Panc1 (cell line): ENCODE measurements at regions not wholly inside any gene's neighbourhood (a gene's known extent, or its start where the extent isn't known, plus 50 kb on each side); places are given as distances from the start of the nearest gene placed in this dataset.

ENCODE experiments used
- ATAC-seq: fragments of 200-7000 bp; cut with Tn5 transposase; 2 replicates; pipeline ENCODE4 v1.9.1; 2020; ENCODE audit warnings: mild to moderate bottlenecking, moderate library complexity
- BruUV-seq: library from RNA; stranded (reverse); fragments of 400-500 nt; replicated peaks from 2 replicates; lab custom pipeline; 2021; lab: Mats Ljungman, UMichigan
- CTCF ChIA-PET: fragments of 300-600 bp; sonication (Branson Sonifier 250); formaldehyde crosslinking; loops from one replicate; lab custom pipeline; 2022; ENCODE audit warnings: antibody characterized with exemption; lab: Charles Lee
- POLR2A ChIA-PET: fragments of 300-600 bp; sonication (Branson Sonifier 250); formaldehyde crosslinking; loops from one replicate; lab custom pipeline; 2022; ENCODE audit warnings: antibody characterized with exemption; lab: Charles Lee
- DNase-seq: peaks from one replicate; pipeline ENCODE4 v3.0.0-alpha.2; 2010; ENCODE audit warnings: low read depth, low spot score
- H3K27ac ChIP-seq: 2 replicates; pipeline ENCODE4 v1.5.1; 2011; ENCODE audit warnings: mild to moderate bottlenecking, low read length, inconsistent platforms
- H3K27me3 ChIP-seq: fragments of 200-500 bp; sonication (Bioruptor generic); 2 replicates; pipeline ENCODE4 v1.6.0; 2014; ENCODE audit warnings: low read length, inconsistent platforms; ENCODE audit not compliant: control insufficient read depth, insufficient read depth
- H3K36me3 ChIP-seq: fragments of 200-500 bp; sonication (Bioruptor generic); 2 replicates; pipeline ENCODE4 v1.5.1; 2014; ENCODE audit warnings: inconsistent platforms, mild to moderate bottlenecking, low read length, moderate library complexity; ENCODE audit not compliant: control insufficient read depth, insufficient read depth
- H3K4me1 ChIP-seq: 2 replicates; pipeline ENCODE4 v1.5.1; 2011; ENCODE audit warnings: inconsistent platforms, mild to moderate bottlenecking, low read length, moderate library complexity; ENCODE audit not compliant: control insufficient read depth, insufficient read depth
- H3K4me3 ChIP-seq, 2 experiments: 2 replicates each; pipeline ENCODE4 v1.5.1; 2011 to 2012; ENCODE audit warnings: low read depth in 2 of 2, low read length in 2 of 2, mild to moderate bottlenecking in 2 of 2, inconsistent platforms in 1 of 2, moderate library complexity in 1 of 2
- H3K9me3 ChIP-seq: fragments of 200-500 bp; sonication (Bioruptor generic); 2 replicates; pipeline ENCODE4 v1.5.1; 2014; ENCODE audit warnings: low read depth, mild to moderate bottlenecking, inconsistent platforms, low read length, moderate library complexity; ENCODE audit not compliant: control insufficient read depth, insufficient read depth
- CTCF ChIP-seq: fragments of 450-650 bp; IDR thresholded peaks from 2 replicates; pipeline ENCODE4 v1.5.1; 2017; ENCODE audit warnings: mild to moderate bottlenecking
- POLR2AphosphoS5 ChIP-seq: IDR thresholded peaks from 2 replicates; pipeline ENCODE4 v1.6.1; 2012; ENCODE audit warnings: mild to moderate bottlenecking, low read depth, low read length, moderate library complexity
- REST ChIP-seq, 2 experiments: IDR thresholded peaks; 2 replicates each; pipeline ENCODE4 v1.6.1; 2011 to 2012; ENCODE audit warnings: low read depth in 2 of 2, control low read depth in 1 of 2, low read length in 1 of 2, mild to moderate bottlenecking in 1 of 2, moderate library complexity in 1 of 2; ENCODE audit not compliant: insufficient read depth in 1 of 2
- SIN3A ChIP-seq: IDR thresholded peaks from 2 replicates; pipeline ENCODE4 v1.6.1; 2012; ENCODE audit warnings: low read depth, mild to moderate bottlenecking, low read length, moderate library complexity, borderline replicate concordance; ENCODE audit not compliant: insufficient read depth
- TCF7L2 ChIP-seq: IDR thresholded peaks from 2 replicates; pipeline ENCODE4 v1.6.1; 2011; ENCODE audit warnings: mild to moderate bottlenecking, low read depth, low read length, inconsistent platforms
- in situ Hi-C: cut with HindIII; loops from 2 replicates; pipeline ENCODE4 v1.10.0; 2016; ENCODE audit warnings: low sequenced_read_pairs, low pct_unique_long_range_greater_than_20kb
- intact Hi-C: fragments of 100-400 bp; cut with micrococcal nuclease; formaldehyde crosslinking; loops from one replicate; pipeline ENCODE4 v1.10.0; 2022; ENCODE audit not compliant: unreplicated experiment

GRCh38 chr18:4593459-4593858 is 138.4 kb upstream of the DLGAP1 start:
- Histone ChIP-seq H3K4me1 (no peaks in the 10 kb centered on the region), H3K4me3 (no peak overlapping the region), H3K27ac (no peak overlapping the region), H3K9me3 (no peaks in the 10 kb centered on the region; the same call in 1 of the 2 replicates), H3K36me3 (no peaks in the 10 kb centered on the region), H3K27me3 (no peaks in the 10 kb centered on the region)
- TF ChIP-seq SIN3A (no peak), POLR2AphosphoS5 (no peak), TCF7L2 (no peak), REST (IDR thresholded peaks at IDR 0.05; ENCODE audit: insufficient read depth in 1 of 2, low read depth in 2 of 2, low read length in 1 of 2) (no peak), CTCF (no peak)
- ChIA-PET CTCF (no interaction called here), POLR2A (no interaction called here)
- DNase-seq (no peak), ATAC-seq (no peak)
- intact Hi-C loops (no loop called here), in situ Hi-C loops (no loop called here)
- no TSS peak for BruUV-seq

GRCh38 chr18:4589056-4589800 is 134.1 kb upstream of the DLGAP1 start:
- POLR2A ChIA-PET = no interaction called here
- CTCF ChIA-PET = no interaction called here
- no peaks in the 10 kb centered on the region for H3K4me1 ChIP-seq
- intact Hi-C loops = no loop called here
- ATAC-seq (no peak), DNase-seq (no peak)
- BruUV-seq = no TSS peak
- no peaks in the 10 kb centered on the region for H3K27me3 ChIP-seq
- no peak overlapping the region for H3K4me3 ChIP-seq
- no peak overlapping the region for H3K27ac ChIP-seq
- TF ChIP-seq TCF7L2 = no peak
- TF ChIP-seq SIN3A = no peak
- TF ChIP-seq POLR2AphosphoS5 = no peak
- no peak for TF ChIP-seq CTCF
- TF ChIP-seq REST (IDR thresholded peaks at IDR 0.05; ENCODE audit: insufficient read depth in 1 of 2, low read depth in 2 of 2, low read length in 1 of 2) = no peak
- in situ Hi-C loops = no loop called here
- no peaks in the 10 kb centered on the region for H3K36me3 ChIP-seq
- H3K9me3 ChIP-seq = no peaks in the 10 kb centered on the region; the same call in 1 of the 2 replicates
